Activated CD8-positive, alpha-beta memory T cell treated with anti-CD3 and anti-CD28 coated beads, Interleukin-2, amount 50 U/mL, for 1 hour (primary cell): ENCODE measurements at regions not wholly inside any gene's neighbourhood (a gene's known extent, or its start where the extent isn't known, plus 50 kb on each side); places are given as distances from the start of the nearest gene placed in this dataset.
"Not testable (repeated sequence)": the region's sequence is repeated elsewhere in the genome, so short reads cannot be mapped to it uniquely, and the experiment has no call there.

ENCODE experiments used
- DNase-seq: peaks from one replicate; pipeline ENCODE4 v3.0.0-alpha.2; 2020; ENCODE audit errors: extremely low read depth

DNA sequence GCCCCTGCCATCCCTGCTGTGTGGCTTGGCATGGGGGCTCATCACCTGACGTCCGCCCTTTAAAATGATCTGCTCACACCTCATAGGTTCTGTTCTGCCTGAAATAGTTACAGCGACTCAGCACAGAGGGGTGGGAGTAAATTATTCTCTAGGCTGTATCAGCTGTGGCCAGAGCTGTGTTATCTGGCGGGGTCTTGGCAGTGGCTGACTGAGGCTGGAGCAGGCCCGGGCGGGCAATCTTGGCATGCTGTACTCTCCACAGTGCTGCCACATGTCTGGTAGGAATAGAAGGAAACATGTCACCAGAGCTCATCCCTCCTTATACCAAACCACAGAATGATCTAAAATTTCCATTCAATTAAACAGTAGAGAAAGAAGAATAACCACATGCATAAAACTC is 499.9 kb upstream of the LMCD1 start:
- DNase-seq, result no peak

DNA sequence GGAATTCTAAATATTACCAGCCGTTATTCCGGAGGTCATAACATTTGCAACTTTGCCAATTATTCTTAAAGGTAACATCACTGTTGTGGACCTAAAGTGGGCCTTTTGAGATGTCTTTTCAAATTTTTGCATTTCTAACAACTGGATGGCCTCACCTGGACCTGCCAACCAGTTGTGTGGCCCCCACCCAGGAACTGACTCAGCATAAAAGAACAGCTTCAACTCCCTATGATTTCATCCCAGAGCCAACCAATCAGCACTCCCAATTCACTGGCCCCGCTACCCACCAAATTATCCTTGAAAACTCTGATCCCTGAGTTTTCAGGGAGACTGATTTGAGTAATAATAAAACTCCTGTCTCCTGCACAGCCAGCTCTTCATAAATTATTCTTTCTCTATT is 489.7 kb upstream of the LMCD1 start:
- DNase-seq, result no peak

DNA sequence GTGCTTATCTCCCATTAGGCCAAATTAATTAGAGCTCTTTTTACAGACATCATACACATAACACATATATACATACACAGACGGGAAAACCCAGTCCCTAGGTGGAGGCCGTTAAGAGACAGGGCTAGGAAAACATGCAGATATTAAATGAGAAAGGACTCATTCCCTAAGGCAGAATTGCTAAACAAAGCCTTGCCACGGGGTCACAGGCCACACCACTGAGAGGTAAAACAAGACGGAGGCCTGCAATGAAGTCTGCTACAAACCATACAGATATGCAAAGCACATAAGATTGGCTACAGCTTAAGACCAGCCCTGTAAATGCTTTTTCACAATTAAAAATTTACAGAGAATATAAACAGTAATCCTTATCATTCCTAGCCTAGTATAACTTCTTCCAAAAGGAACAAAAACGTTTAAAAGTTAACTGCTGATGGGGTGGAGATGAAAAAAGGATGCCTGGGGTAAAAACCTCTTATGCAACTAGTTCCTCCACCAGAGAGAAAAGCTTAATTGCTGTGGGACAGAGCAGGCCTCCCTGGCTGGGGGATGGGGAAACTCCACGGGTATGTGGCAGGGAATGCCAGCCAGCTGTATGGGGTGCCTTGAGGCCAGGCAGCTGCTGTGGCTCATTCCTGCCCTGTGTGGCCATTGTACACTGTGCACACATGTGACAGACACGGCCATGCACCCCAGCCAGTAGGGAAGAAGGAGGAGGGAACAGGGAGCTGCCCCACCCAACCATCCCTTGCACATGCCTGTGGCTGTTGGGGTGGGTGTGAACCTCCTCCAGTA is 481.4 kb upstream of the LMCD1 start:
- no peak for DNase-seq

DNA sequence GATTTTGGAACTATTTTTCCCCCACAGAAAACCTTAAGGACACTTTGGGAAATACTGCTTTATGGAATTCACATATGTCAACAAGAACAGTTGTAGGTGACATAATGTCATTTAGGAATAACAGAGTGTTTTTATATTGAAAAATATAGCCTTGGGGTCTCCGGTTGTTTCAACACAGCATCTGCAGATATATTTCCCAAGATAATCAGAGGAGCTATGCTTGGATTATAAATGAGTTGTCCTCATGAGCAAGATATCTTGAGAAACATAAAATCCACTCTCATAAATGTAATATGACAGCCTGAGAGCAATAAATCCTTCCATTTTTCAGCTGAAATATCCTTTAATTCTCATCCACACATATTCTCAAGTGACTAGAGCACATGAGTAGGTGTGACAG is 473.7 kb upstream of the LMCD1 start:
- no peak for DNase-seq

DNA sequence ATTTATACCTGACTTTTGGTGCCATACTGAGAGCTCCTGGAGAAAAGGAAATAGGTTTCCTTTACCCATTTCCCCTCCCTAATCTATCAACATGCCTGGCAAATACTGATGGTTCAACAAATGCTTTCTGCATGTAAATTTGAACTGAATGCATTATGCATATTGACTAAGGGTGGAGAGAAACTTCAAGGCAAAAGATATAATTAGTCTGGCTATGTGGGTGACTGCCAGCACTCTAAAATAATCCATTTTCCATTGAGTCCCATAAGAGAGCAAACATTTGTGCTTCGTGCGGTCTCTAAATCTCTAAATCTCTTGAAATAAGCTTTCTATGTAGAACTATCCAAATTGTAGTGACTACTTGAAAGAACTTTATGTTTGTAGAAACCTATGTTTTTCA is 451.3 kb upstream of the LMCD1 start:
- DNase-seq, result no peak

DNA sequence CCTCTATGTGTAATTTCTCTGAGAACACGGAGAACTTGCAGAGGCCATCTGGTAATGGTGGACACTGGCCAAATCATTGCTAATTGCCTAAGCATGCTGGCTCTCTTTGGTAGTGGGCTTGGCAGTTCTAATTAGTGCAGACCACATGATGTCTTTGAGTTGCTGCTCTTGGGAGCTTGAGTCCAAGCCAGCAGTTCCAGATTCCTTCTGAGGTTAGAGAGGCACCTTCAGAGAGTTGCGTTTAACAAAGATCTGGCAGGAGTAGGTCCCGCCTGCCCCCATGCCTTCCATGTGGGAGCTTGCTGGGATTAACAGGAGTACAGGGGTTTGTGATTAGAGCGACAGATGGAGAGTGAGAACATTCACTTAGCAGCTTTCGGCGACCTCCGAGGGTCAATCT is 449.0 kb upstream of the LMCD1 start:
- no peak for DNase-seq

DNA sequence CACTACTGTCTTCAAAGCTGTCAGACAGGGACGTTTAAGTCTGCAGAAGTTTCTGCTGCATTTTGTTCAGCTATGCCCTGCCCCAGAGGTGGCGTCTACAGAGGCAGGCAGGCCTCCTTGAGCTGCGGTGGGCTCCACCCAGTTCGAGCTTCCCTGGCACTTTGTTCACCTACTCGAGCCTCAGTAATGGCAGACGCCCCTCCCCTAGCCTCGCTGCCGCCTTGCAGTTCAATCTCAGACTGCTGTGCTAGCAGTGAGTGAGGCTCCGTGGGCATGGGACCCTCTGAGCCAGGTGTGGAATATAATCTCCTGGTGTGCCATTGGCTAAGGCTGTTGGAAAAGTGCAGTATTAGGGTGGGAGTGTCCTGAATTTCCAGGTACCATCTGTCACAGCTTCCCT is 433.5 kb upstream of the LMCD1 start:
- not testable (repeated sequence) for DNase-seq

DNA sequence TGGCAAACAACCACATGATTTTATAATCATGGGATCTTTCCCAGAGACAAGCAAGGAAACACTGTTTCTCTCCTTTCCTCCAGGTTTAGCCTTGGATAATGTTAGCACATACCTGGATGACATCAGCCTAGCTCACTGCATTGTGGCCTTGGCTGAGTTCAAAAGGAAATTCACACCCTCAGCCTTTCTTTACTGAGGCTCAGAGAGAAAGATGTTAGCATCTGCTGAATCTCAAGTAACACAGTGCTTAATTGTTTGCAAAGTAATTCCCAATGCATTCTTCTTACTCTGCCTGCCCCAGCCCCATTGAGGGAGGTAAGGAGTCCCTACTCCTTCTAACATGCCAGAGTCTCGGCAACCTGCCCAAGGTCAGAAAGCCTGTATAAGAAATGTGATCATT is 432.2 kb upstream of the LMCD1 start:
- DNase-seq, result no peak

DNA sequence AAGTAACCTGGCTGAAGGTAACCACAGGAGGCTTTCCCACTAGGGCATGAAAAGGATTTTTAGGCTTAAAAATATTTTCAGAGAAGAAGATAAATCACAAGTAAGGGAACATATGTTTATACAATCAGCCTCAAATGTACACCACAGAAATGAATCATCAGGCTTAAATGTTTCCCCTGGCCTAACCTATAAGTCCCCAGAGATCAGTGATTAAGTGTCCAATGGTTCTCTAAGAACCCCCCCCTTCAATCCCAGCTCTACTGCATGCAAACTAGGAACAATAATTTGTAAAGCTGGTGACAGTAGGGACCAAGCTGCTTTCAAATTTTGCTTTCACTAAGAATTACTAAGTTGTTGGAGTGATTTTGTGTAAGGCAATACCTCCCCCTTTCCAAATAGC is 431.6 kb upstream of the LMCD1 start:
- no peak for DNase-seq

DNA sequence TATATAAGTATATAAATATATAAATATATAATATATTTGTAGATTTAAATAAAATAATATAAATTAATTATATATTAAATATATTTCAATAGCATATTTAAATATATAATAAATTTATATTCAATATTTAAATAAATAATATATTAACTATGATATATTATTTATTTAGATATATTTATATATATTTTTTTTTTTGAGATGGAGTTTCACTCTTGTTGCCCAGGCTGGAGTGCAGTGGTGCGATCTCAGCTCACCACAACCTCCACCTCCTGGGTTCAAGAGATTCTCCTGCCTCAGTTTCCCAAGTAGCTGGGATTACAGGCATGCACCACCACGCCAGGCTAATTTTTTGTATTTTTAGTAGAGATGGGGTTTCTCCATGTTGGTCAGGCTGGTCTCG is 426.9 kb upstream of the LMCD1 start:
- not testable (repeated sequence) for DNase-seq

DNA sequence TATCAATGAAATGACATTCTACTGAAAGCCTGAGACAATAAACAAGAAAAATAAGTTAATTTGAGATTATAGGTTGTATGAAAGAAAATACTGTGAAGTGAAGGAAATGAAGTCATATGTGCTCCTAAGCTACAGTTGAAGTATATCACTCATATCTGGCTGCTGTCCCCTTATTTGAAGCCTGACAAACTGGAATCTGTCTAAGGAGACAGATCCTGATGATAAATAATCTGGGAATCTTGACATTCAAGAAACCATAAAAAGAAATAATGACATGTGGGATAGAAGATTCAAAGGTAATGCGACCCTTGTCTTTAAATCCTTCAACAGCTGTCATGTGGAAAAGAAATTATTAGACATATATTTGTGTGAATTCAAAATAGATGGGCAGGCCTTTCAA is 424.5 kb upstream of the LMCD1 start:
- no peak for DNase-seq

DNA sequence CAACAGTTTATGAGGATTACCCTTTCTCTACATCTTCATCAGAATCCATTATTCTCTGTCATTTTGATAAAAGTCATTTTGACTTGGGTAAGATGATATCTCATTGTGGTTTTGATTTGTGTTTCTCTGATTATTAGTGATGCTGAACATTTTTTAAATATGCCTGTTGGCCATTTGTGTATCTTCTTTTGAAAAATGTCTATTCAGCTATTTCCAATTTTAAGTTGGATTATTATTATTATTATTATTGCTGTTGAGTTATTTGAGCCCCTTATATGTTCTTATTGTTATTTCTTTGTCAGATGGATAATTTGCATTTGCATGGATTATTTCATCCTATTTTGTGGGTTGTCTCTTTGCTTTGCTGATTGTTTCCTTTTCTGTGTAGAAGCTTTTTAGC is 421.2 kb upstream of the LMCD1 start:
- no peak for DNase-seq

DNA sequence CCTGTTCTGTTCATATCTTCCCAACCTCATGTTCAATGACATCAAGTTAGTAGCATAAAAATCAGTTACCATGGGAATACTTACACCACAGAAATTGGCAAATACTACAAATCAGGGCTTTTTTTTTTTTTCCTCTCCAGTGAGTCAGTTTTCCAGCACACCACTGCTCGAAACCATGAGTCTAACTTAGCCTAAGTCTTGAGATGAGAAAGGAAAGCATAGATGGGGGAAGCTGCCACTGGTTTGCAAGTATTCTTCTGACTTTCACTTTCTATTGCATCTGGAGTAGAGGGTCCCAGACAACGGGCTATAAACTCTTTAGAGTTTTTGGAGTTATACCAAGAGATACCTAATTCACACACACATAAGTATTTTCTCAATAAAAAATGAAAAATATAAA is 416.1 kb upstream of the LMCD1 start:
- no peak for DNase-seq

DNA sequence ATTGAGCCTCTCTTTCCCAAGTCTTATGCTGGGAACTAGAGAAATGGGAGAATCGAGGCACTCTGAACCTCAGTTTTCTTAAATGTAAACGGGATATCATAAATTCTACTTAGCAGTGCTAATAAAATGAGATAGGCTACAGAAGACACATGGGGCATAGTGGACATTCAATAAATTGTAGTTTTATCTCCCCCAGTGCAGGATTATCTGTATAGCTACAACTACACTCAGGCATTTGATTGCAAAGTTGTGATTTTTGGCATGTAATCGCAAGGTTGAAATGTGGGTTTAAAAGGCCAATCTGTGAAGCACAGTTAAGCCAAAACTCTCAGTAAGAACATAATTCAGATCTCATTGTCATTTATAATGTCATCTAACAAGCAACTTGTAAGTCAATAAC is 413.7 kb upstream of the LMCD1 start:
- DNase-seq, result no peak

DNA sequence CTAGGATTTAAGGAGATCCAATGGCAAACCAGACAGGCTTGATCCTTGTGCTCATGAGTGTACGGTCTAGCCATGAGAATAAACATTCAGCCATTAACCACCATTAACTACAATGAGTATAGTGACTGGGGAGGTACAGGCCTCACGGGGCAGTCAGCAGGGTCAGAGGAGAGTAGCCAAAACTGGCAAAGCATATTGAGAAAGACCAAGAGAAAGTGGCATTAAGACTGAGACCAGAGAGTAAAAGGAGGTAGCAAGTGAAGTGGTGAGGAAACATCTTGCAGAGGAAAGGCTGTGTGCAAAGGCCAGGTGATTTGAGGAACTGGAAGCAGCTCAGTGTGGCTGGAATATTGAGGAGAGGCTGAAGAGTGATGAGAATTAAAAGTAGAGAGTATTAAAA is 407.2 kb upstream of the LMCD1 start:
- DNase-seq, result no peak

DNA sequence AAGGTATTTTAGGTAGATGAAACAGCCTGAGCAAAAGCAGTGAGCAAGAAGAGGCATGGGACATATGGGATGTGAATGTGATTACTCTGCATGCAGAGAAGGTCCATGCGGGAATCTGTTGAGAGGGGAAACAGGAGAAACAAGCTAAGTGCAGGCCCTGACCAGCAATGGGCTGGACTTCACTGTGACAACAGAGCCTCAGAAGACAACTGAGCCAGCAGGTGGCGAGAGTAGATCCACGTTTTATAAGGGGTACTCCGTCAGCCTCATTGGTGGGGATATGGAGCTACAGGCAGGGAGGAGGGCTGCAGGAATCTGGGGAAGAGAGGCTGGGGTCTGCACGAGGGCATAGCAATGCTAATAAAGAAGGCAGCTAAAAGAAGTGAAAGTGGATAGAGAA is 405.9 kb upstream of the LMCD1 start:
- DNase-seq, result no peak

DNA sequence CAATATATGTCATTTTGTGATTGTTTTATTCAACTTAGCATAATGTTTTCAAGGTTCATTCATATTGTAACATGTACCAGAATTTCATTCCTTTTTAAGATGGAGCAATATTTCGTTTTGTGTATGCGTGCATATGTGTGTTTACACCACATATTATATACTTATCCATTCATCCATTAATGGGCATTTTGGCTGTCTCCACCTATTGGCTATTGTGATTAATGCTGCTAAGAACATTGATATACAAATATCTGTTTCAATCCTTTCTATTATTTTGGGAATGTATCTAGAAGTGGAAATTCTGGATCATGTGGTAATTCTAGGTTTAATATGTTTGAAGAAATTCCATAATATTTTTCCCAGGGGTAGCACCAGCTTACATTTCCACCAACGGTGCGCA is 403.9 kb upstream of the LMCD1 start:
- no peak for DNase-seq

DNA sequence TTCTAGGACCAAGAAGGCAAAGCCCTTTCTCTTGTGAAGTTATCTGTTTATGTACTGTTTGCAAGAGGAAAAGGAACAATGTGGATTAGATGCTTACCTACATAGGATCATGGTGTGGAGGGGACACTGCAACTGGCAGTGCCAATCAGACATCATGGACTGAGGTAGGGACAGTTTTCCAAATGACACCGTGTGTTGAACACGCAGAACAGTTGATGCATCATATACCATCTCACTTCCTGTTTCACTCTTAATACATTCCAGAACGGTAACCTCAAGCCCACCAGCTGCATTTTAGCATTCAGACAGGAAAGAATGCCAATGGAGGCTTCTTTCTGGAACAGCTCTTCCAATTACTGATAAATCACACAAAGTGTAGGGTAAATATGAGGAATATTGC is 397.7 kb upstream of the LMCD1 start:
- DNase-seq, result no peak

DNA sequence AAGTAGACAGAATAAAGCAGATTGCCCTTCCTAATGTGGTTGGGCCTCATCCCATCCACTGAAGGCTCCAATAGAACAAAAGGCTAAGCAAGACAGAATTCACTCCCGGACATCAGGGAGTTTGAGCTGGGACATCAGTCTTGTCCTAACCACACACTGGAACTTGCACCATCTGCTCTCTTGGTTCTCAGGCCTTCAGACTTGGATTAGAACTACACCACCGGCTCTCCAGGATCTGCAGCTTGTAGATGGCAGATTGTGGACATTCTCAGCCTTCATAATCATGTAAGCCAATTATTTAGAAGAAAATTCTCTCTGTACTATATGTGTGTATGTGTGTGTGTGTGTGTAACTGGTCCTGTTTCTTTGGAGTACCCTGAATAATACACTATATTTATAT is 394.7 kb upstream of the LMCD1 start:
- no peak for DNase-seq

DNA sequence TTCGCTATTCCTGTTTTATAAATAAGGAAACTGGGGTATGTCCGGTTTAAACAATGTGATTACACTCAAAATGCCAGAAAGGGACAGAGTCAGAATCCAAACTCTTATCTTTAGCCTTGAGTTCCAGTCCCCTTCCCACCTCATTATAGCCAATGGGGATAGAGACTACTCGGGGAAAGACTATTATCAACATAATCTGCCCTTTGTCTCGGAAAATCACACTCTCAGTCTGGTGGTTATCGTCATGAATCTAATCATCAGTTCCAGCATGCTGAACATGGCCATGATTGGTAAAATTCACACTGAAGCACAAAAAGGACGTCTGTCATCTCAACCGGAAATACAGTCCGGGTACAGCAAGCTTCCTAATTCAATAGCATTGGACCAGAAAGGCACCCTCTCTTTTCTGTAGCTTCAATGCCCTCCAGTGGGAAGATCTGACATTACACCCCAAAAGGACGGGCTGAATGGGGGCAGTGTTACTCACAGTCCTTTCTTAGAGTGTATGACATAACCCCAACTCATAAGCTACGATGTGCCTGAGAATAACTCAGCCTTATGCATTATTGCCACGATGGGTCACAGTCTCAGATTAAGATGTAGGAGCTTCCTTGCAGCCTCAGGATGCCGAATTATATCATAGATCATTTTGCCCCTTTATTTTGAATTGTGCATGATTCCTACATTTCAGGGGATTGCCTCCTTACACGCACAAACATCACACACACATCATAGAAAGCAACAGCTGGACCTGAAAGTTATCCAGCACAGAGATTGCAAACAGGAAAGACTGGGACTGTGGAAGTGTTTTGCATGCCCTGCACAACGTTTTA is 390.4 kb upstream of the LMCD1 start:
- DNase-seq, result no peak

DNA sequence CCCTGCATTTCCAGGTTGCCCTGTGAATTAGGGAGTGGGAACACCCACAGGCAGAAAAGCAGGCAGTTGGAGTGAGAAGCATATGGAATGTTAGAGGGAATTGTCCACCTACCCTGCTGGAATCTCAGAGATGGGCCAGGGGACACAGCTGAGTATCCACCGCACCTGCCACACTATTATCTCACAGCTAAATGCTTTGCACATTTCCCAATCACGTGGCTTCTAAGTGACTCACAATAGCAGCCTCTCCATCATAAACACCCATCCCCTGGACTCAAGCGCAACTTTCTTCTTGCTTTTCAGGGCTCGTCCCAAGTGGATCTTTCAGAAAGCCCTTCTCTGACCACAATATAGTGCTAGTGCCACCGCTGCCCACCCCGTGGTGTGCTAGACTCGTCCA is 389.0 kb upstream of the LMCD1 start:
- no peak for DNase-seq

DNA sequence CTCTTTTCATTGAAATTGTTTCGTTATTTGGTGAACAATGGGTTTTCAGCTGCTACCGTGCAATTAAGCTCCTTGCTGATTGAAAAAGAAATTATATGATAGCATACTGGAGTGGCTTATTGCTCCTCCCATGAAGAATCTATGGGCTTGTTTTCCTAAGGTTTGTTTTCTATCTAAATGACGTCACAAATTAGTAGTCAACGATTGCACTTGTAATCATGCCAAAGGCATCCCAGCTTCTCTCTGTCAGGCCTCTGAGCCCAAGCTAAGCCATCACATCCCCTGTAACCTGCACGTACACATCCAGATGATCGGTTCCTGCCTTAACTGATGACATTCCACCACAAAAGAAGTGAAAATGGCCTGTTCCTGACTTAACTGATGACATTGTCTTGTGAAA is 388.0 kb upstream of the LMCD1 start:
- no peak for DNase-seq

DNA sequence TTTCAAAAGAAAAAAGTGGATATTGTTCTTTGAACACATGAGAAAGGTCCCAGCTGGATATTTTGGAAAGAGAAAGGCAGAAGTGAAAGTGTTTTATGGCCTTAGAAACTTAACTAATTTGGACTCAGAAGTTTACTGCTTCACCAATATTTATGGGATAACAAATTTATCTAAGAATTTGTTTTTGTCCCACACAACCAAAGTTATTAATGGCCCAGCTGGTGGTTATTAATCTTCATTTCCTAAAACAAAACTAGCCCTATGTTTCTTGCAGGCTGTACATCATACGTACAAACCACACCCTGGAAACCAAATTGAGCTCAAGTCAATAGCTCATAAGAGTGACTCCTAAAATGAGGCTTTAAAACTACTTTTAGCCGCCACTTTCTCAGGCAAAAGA is 372.9 kb upstream of the LMCD1 start:
- DNase-seq, result no peak
